GM19238 (cell line): ENCODE measurements at regions not wholly inside any gene's neighbourhood (a gene's known extent, or its start where the extent isn't known, plus 50 kb on each side); places are given as distances from the start of the nearest gene placed in this dataset.
"Not testable (repeated sequence)": the region's sequence is repeated elsewhere in the genome, so short reads cannot be mapped to it uniquely, and the experiment has no call there.

Experiments used
- DNase-seq: peaks from one replicate; pipeline ENCODE4 v3.0.0; 2011; ENCODE audit warnings: low spot score; ENCODE audit not compliant: insufficient read length

DNA sequence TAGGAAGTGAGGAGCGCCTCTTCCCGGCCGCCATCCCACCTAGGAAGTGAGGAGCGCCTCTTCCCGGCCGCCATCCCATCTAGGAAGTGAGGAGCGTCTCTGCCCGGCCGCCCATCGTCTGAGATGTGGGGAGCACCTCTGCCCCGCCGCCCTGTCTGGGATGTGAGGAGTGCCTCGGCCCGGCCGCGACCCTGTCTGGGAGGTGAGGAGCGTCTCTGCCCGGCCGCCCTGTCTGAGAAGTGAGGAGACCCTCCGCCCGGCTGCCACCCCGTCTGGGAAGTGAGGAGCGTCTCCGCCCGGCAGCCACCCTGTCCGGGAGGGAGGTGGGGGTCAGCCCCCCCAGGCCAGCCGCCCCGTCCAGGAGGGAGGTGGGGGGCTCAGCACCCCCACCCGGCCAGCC, 814.4 kb downstream of the GATA3 start:
- not testable (repeated sequence) for DNase-seq

DNA sequence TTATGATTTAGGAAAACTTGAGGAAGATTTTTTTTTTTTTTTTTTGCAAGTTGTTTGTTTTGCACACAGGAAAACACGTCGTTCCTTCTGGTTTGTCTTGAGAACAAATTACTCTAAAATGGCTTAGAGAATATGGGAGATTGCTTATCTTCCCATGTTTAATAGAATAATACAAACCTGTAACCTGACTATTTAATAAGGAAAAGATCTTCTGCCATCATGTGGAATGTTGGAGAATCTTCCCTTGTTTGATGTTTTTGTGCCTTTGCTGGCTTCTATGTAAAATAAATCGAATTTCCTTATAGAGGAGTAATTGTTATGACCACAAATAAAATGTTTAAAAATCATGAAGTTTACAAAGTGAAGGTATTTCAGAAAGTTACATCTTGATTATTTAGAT, 818.8 kb downstream of the GATA3 start:
- DNase-seq = no peak

DNA sequence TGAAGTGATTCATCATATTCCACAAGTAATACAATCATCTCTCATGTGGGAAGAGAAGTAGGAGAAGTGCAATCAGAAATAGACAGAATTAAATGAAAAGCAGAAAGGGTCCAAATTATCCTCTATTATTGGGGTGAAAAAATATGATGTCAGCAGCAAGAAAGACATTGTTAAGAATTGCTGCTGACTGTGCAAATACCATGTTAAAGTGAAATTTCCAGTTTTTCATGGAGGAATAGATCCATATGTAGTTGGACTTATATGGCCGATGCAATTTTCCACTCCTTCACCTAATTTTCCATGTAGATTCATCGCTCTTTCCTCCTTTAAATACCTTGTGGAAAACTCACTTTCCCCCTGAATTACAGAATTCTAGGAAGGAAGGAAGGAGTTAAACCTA, 819.8 kb downstream of the GATA3 start:
- no peak for DNase-seq

DNA sequence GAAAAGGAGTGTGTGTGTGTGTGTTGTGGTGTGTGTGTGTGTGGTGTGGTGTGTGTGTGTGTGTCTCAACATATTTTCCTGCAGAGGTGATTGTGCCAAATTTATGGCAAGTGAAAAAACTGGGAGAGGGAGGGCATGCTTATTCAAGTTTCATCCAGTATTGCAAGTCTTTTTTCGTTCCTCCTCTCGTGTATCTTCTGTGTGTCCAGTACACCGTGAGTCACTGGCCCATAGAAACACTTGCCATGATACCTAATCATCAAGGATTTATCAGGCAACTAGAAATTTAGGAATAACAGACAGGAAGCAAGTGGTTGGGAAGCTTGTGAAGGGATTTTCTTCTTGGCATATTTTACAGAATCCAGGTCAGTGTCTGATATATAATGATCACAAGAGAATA, 820.5 kb downstream of the GATA3 start:
- no peak for DNase-seq

DNA sequence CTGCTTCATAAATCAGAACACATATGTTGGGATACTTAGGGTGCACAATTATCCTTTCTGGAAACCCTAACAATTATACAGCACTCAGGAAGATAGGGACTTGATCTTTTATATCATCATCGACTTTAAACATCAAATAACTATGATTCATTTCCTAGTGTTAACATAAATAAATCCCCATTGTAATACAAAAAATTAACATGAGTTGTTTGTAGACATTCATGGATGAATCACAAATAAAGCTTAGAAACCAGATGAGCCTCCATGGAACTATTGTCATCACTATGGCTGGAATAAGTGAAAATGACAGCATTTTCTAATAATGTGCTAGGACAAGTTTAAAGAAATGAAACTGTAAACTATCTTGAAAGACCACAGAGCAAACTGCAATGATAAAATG, 821.7 kb downstream of the GATA3 start:
- DNase-seq = no peak

DNA sequence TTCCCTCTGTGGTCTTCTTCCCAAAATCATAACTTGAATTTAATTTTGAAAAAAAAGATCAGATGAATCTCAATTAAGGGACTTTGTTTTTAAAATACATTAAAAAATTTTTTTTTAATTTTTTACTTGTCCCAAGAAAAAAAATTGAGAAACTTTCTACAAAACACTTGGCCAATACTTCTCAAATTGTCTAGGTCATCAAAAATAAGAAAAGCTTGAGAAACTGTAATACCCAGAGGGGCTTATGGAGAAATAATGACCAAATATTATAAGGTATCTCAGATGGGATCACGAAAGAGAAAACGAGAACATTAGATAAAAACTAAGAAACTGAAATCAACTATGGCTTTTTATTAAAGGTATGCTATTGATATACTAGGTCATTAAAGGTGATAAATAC, 835.0 kb downstream of the GATA3 start:
- DNase-seq = no peak

DNA sequence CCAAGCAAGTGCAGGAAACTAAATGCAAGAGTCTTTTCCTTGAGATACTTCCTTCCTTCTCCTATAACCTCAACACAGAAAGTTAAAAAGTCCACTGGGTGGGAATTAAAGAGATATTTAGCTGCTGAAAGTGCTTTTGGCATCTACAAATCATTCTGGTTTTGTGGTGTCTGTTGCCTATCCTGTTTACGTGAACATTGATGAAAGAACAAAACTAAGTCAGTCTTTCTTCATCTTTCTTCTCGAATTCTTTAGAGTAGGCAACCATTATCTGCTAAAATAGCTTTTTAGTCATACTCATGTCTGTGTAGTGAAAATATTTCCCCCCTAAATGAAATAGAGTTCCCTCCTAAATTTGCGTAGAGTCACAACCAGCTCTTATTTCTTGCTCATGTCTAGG, 838.6 kb downstream of the GATA3 start:
- DNase-seq = no peak

DNA sequence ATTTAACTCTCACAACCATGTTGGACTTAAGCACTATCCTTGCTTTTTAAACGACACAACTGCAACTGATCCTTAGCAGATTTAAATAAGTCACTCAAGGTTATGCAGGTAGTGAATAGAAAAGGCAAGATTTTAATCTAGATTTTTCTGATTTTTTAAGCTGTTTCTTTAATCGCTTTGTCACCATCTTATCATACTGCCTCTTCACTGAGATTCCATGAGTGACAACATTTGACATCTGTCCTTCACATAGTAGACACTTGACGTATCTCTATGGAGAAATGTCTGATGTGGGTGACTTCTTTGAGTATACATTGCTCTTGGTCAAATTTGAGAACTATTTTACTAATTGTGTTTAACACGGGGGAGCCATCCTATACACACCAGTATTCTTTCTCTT, 839.7 kb downstream of the GATA3 start:
- DNase-seq = no peak

DNA sequence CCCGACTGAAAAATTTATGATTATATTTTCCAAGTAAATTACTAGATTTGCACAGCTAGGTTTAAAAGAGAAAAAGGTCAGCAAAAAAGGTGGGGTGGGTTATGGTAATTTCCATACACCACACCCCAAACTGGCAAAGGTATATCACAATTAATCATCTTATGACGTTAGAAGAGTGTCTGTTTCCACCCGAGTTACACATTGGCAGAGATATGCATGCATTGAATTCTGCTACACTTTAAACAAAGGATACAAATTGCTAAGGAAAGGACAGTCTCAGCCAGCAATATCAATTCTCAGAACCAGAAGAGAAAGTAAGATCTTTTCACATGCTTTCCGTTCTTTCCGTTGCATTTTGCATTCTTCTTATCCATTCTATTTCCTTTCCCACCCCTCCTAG, 843.3 kb downstream of the GATA3 start:
- no peak for DNase-seq

DNA sequence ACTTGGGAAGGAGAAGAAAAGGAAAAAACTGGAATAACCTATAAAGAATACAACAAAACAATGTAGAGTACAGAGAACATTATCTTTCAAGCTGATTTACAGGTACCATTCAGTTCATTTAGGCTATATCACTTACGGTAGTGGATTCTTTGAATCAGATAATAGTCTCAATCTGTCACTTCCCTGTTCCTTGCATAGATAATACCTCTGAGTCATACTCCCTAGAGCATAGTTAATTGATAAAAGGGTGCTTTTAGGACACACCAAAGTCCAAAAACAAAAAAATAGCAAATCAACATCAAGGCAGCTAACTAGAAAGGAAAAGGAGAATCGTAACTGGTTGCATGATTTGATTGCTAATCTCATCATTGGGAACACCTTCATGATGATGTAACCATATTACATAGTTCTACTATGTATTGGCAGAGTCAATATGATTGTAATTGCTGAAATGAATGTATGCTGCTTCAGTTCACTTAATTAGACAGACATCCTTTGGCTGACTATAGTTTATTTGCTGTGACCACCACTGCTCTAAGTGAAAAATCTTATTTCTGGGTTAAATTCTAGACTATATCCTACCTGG, 844.4 kb downstream of the GATA3 start:
- no peak for DNase-seq

DNA sequence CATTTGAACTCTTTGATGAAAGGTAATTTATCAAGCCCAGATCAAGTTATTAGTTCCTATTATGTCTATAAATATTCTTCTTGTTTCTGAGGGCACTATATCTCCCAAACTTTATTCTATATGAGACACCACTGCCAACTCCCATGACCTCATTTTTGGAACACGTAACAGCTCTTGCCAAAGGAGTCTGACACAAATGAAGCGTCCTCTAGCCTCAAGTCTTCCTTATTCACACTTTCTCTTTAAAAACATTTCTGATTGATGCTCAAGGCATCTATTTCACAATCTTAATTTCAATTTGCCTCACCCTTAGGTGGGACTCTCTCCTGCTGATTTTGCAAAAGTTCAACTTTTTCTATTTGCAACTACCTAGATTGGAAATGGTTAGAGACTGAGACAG, 848.4 kb downstream of the GATA3 start:
- no peak for DNase-seq

DNA sequence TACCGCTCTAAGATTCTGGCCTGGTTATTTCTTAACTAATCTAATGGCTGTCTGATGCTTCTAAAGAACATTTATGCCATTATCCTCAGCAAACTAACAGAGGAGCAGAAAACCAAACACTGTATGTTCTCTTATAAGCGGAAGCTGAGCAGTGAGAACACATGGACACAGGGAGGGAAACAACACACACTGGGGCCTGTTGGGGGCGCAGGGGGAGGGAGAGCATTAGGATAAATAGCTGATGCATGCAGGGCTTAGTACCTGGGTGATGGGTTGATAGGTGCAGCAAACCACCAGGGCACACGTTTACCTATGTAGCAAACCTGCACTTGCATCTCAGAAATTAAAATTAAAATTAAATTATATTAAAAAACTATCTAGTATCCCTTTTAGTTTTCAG, 853.5 kb downstream of the GATA3 start:
- DNase-seq = no peak

DNA sequence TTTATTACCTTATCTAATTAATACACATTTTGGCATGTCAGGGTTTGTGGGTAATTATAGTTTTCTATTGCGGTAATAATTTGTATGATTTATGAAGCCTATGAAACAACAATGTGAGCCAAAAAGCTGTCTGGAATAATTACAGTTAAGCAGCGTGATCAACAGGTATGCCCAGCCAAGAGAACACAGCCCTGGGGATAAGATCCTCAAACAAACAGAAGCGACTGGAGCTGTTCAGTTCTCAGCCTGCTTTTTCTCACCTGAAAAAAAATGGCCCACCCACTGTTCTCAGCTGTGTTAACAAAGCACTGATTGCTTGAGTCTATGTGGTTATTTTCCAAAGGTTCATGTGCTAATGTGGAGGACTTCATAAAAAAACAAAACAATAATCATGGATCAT, 855.8 kb downstream of the GATA3 start:
- no peak for DNase-seq

DNA sequence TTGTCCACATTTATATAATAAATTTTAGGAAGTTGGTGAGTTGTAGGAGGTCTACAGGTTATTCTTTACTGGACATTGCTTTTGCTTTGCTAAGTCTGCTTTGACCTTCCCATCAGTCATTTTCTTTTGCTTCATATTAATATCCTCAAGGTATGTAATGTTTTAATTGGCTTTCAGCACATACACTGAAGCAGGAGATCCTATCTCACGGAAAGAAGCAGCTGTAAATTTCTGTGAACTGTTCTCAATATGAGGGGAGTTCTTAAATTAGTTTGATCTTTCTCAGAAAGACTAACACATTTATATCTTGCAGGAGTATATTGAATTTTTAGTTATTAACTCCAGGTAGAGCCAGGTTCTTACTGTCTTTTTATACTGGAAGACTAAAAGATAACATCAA, 856.5 kb downstream of the GATA3 start:
- no peak for DNase-seq

DNA sequence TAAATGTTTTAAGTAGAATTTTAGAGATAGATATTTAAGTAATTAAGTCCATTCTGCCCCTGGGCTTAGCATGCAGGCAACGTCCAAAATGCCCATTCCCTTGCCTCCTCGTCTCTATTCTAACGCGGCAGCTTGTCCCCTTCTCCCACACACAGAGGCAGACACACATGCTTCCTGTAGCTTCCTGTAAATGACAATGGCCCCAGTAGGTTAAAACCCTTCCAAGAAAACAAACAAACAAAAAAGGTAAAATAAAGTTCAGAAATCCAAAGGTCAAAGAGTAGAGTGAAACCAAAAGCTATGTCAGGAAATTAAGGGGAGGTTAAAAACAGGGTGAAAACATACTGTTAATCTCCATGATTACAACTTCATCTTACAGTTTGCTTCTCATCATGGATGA, 857.6 kb downstream of the GATA3 start:
- DNase-seq = no peak

DNA sequence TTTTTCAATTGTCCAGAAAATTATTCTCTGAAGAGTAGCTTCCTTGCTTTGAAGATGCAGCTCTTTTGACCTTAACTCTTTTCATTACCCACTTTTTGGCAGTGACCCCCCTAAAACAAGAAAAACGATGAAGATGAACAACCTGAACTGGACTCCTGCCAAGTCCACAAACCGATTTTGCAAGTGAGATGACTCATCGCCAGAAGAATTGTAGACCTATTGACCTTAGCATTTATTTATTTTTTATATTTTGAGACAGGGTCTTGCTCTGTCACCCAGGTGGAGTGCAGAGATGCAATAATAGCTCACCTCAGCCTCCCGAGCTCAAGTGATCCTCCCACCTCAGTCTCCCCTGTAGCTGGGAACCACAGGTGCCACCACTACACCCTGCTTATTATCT, 859.2 kb downstream of the GATA3 start:
- no peak for DNase-seq

DNA sequence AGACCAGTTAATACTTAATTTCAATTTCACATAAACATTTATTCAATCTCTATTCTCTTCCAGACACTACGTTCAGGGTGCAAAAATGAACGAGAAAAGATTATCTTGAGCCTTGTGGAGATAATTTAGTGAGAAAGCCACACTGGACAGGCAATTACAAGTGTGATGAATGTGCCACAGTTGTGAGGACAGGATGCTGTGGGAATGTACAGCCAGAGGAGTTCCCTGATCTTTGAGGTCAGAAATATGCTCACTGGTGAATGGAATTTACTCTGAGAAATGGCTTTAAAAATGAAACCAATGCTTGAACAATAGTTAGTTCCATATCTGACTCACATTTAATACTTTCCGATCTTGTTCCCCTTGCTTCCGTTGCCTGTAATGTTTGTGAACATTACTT, 864.8 kb downstream of the GATA3 start:
- no peak for DNase-seq

DNA sequence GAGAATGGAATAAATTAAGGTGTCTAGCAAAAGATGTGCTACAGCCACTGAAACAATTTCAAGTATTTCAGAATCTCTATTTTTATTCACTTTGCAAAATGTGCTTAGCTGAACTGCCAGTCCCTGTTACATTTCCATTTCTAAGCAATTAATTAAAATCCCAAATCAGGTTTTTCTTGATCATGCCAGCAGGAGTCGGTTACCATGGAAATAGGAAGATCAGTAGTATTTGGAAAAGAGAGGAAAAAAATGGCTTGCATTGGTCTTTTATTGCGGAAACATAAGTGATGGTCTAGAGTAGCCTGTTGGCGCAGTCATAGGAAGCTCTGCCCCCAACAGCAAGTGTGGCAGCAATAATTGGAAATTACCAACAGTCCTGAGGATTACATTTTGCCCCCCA, 867.1 kb downstream of the GATA3 start:
- no peak for DNase-seq

DNA sequence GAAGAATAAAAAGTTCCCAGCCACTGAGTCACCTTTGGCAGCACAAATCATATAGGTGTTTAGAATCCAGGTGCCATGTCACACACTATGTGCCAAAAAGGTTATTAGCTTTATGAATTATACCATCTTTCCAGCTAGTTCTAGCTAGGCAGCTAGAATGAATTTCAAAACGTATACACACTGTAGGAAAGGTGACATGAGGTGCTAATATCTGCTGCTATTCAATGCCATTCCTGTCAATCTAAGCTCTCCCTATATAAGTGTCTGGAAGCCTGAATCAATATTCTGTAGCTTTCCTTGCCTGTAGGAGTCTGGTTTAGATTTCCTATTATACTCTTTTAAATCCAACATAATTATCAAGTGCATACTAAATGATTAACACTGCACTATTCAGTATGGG, 868.6 kb downstream of the GATA3 start:
- no peak for DNase-seq

DNA sequence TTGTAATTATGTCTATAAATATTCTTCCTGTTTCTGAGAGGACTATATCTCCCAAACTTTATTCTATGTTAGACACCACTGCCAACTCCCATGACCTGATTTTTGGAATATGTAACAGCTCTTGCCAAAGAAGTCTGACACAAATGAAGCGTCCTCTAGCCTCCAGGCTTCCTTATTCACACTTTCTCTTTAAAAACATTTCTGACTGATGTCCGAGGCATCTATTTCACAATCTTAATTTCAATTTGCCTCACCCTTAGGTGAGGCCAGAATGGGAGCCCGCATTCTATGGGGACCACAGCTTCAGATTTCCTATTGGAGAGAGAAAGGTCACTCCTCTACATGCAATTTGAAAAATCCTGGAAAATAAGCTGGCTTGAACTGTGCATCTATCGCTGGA, 873.2 kb downstream of the GATA3 start:
- no peak for DNase-seq

DNA sequence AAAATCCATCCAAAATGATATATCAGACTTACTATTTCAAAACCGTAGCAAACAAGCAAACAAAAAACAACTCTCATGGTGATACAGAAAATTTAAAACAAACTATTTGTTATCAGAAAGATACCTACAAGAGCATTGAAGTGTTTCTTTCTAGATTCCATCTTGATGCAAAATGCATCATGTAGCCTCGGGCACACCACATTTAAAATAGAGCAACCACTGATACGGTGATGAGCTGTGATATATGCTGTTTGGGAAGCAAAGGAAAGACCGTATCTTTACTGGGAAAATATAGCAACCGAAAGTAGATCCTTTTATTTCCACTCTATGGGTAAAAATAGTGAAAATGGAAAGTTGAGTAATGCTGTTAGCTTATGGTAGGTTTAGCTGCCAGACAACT, 892.0 kb downstream of the GATA3 start:
- no peak for DNase-seq

DNA sequence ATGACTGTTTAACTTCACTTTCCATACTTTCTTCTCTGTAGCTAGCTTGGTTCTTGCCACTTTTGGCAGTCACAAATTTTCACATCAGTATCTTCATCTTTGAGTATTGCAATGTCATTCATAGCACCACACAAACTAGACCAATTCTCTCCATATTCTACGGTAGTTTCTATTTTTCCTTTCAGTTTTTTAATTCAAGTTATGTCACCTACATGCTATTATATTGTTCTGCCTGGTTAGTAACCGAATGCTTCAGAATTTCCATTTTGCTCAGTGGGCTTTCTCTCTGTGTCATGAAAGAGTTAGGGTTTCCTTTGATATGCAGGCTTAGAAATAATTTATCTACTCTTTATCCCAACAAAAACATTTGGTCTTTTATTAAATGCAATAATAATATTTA, 896.5 kb downstream of the GATA3 start:
- DNase-seq = no peak

DNA sequence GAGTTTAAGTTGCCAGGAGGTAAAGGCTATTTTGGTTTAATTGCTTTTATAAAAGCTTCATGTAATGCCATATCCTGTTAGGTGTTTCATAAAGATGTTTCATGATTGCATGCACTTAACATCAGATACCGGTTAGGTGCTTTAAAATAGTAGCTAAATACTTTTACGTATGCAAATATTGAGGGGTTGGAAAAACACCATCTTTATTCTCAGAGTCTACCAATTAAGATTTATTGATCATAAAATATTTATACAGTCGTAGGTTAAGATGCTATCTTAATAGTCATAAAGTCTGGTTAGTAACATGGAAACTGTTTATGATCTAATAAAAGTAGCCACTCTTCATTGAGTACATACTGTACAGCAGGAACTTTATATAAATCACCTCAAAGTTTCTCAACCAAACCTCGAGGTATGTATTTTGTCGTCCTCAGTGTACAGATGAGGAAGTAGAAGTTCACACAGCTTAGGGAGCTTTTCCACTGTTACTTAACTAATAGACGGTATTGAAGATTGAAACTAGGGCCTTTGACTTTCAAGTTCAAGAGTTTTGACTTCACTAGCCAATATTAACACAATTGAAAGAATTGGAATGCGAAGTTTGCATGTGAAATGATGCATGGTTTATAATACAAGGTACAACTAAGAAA, 897.1 kb downstream of the GATA3 start:
- DNase-seq = no peak

DNA sequence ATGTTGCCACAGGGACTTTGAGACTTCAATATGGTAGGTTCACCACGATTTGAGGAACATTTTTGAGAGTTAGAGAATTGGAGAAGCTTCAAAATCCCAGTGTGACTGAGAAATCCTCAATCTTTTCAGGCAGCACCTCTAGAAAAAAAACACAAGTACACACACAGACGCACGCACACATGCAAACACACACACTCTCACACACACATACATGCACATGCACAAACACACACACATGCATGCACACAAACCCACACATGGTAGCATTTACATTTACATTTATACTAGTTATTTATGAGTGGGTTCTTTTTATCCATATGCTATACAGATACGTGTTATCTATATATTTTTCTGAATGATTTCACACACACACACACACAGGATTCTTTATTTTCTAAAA, 901.9 kb downstream of the GATA3 start:
- DNase-seq = no peak
